ENCODE measurements at regions not wholly inside any gene's neighbourhood (a gene's known extent, or its start where the extent isn't known, plus 50 kb on each side); places are given as distances from the start of the nearest gene placed in this dataset.

- no peak for DNase-seq
Measured at GRCh38 chr17:74149597-74150427, 53.7 kb upstream of the RPL38 start.

- no peak for DNase-seq
Measured at GRCh38 chr17:74150428-74151025, 53.0 kb upstream of the RPL38 start.

GRCh38 chr17:74151551-74152315 lies 51.7 kb upstream of the RPL38 start:
- no peak for DNase-seq

GRCh38 chr17:74152591-74153455 lies 50.7 kb upstream of the RPL38 start:
- no peak for DNase-seq

- no peak for DNase-seq
Measured at GRCh38 chr17:74153456-74153810, 50.0 kb upstream of the RPL38 start.
